ENCODE measurements at regions not wholly inside any gene's neighbourhood (a gene's known extent, or its start where the extent isn't known, plus 50 kb on each side); places are given as distances from the start of the nearest gene placed in this dataset.

GRCh38 chr5:92505925-92506324 lies 1075.1 kb downstream of the NR2F1-AS1 start:
- Histone ChIP-seq H3K36me3 (ENCODE audit: control insufficient read depth, insufficient read depth, low read length) (no peaks in the 10 kb centered on the region), H3K27me3 (ENCODE audit: control insufficient read depth, insufficient read depth, low read length) (no peaks in the 10 kb centered on the region), H3K4me3 (ENCODE audit: low read depth, low read length) (no peak overlapping the region)
- POLR2A ChIA-PET = no interaction called here
- DNase-seq (ENCODE audit: low read depth) = no peak
- CTCF ChIA-PET = no interaction called here
- TF ChIP-seq CTCF (IDR thresholded peaks at IDR 0.05; ENCODE audit: insufficient read depth, low read depth, low read length) = no peak

- DNase-seq (ENCODE audit: low read depth) = no peak
Observed at GRCh38 chr5:92505145-92505544, 1075.9 kb downstream of the NR2F1-AS1 start.

GRCh38 chr5:92504346-92504745 lies 1076.7 kb downstream of the NR2F1-AS1 start:
- CTCF ChIA-PET = no interaction called here
- Histone ChIP-seq H3K27me3 (ENCODE audit: control insufficient read depth, insufficient read depth, low read length) (no peaks in the 10 kb centered on the region), H3K36me3 (ENCODE audit: control insufficient read depth, insufficient read depth, low read length) (no peaks in the 10 kb centered on the region), H3K4me3 (ENCODE audit: low read depth, low read length) (no peak overlapping the region)
- POLR2A ChIA-PET = no interaction called here
- DNase-seq (ENCODE audit: low read depth) = no peak
- no peak for TF ChIP-seq CTCF (IDR thresholded peaks at IDR 0.05; ENCODE audit: insufficient read depth, low read depth, low read length)

More at GRCh38 chr5:92505145-92505544, 1075.9 kb downstream of the NR2F1-AS1 start:
- Histone ChIP-seq H3K27me3 (ENCODE audit: control insufficient read depth, insufficient read depth, low read length) (no peaks in the 10 kb centered on the region), H3K4me3 (ENCODE audit: low read depth, low read length) (no peak overlapping the region), H3K36me3 (ENCODE audit: control insufficient read depth, insufficient read depth, low read length) (no peaks in the 10 kb centered on the region)
- TF ChIP-seq CTCF (IDR thresholded peaks at IDR 0.05; ENCODE audit: insufficient read depth, low read depth, low read length) = no peak
- ChIA-PET POLR2A (no interaction called here), CTCF (no interaction called here)

- Histone ChIP-seq H3K4me3 (ENCODE audit: low read depth, low read length) (no peak overlapping the region), H3K36me3 (ENCODE audit: control insufficient read depth, insufficient read depth, low read length) (no peaks in the 10 kb centered on the region), H3K27me3 (ENCODE audit: control insufficient read depth, insufficient read depth, low read length) (no peaks in the 10 kb centered on the region)
- no peak for DNase-seq (ENCODE audit: low read depth)
- CTCF ChIA-PET = no interaction called here
- TF ChIP-seq CTCF (IDR thresholded peaks at IDR 0.05; ENCODE audit: insufficient read depth, low read depth, low read length) = no peak
- POLR2A ChIA-PET = no interaction called here
Observed at GRCh38 chr5:92500752-92501151, 1080.3 kb downstream of the NR2F1-AS1 start.

- Histone ChIP-seq H3K4me3 (ENCODE audit: low read depth, low read length) (no peak overlapping the region), H3K27me3 (ENCODE audit: control insufficient read depth, insufficient read depth, low read length) (no peaks in the 10 kb centered on the region), H3K36me3 (ENCODE audit: control insufficient read depth, insufficient read depth, low read length) (no peaks in the 10 kb centered on the region)
- no peak for DNase-seq (ENCODE audit: low read depth)
- ChIA-PET POLR2A (no interaction called here), CTCF (no interaction called here)
- TF ChIP-seq CTCF (IDR thresholded peaks at IDR 0.05; ENCODE audit: insufficient read depth, low read depth, low read length) = no peak
Observed at GRCh38 chr5:92496545-92496944, 1084.5 kb downstream of the NR2F1-AS1 start.
